Peyer's patch (tissue), 4 donors: ENCODE measurements at regions not wholly inside any gene's neighbourhood (a gene's known extent, or its start where the extent isn't known, plus 50 kb on each side); places are given as distances from the start of the nearest gene placed in this dataset.

Experiments used
- CTCF ChIP-seq, 6 experiments: fragments of 450-650 bp in 4 of 6; fragments of 200-600 bp in 2 of 6; sonication (generic) in 1 of 6; IDR thresholded peaks; one replicate each; pipeline ENCODE4 v1.5.1; 2017 to 2019; ENCODE audit warnings: antibody characterized with exemption in 6 of 6, mild to moderate bottlenecking in 3 of 6, moderate library complexity in 1 of 6
- POLR2A ChIP-seq, 2 donors: fragments of 450-650 bp; IDR thresholded peaks; one replicate each; pipeline ENCODE4 v1.5.1; 2017; ENCODE audit warnings: antibody characterized with exemption in 2 of 2, mild to moderate bottlenecking in 2 of 2, moderate library complexity in 2 of 2

- no peak for TF ChIP-seq CTCF (IDR thresholded peaks at IDR 0.05)
- no peak for TF ChIP-seq POLR2A (IDR thresholded peaks at IDR 0.05)
Measured at GRCh38 chr6:99138445-99138844, 190.7 kb upstream of the FBXL4 start.
